GM23338 (cell line): ENCODE measurements at regions not wholly inside any gene's neighbourhood (a gene's known extent, or its start where the extent isn't known, plus 50 kb on each side); places are given as distances from the start of the nearest gene placed in this dataset.

Experiments
- ATAC-seq: fragments of 200-7000 bp; cut with Tn5 transposase; 3 replicates; pipeline ENCODE4 v1.9.1; 2020
- DNase-seq: peaks from one replicate; pipeline ENCODE4 v3.0.0-alpha.2; 2015; ENCODE audit warnings: low spot score
- H2AFZ ChIP-seq: fragments of 200-600 bp; sonication (generic); 2 replicates; pipeline ENCODE4 v1.8.0; 2016; ENCODE audit warnings: antibody characterized with exemption, mild to moderate bottlenecking, moderate library complexity
- H3F3A ChIP-seq: fragments of 200-600 bp; sonication (generic); replicated peaks from 2 replicates; pipeline ENCODE4 v1.8.0; 2017; ENCODE audit warnings: antibody characterized with exemption, mixed run types, low read depth
- H3K27ac ChIP-seq: fragments of 200-600 bp; sonication (generic); 2 replicates; pipeline ENCODE4 v1.6.1; 2016; ENCODE audit warnings: low read depth
- H3K27me3 ChIP-seq: fragments of 200-600 bp; sonication (generic); 2 replicates; pipeline ENCODE4 v1.8.0; 2016; ENCODE audit warnings: mild to moderate bottlenecking, mixed run types, moderate library complexity; ENCODE audit not compliant: insufficient read depth
- H3K36me3 ChIP-seq: fragments of 200-600 bp; sonication (generic); 2 replicates; pipeline ENCODE4 v1.8.0; 2016; ENCODE audit warnings: mild to moderate bottlenecking; ENCODE audit not compliant: insufficient read depth
- H3K4me1 ChIP-seq: fragments of 200-600 bp; sonication (generic); 2 replicates; pipeline ENCODE4 v1.8.0; 2016; ENCODE audit warnings: mild to moderate bottlenecking, moderate library complexity; ENCODE audit not compliant: insufficient read depth
- H3K4me2 ChIP-seq: fragments of 200-600 bp; sonication (generic); 2 replicates; pipeline ENCODE4 v1.7.1; 2017; ENCODE audit warnings: mixed run types
- H3K4me3 ChIP-seq: fragments of 200-600 bp; sonication (generic); 2 replicates; pipeline ENCODE4 v1.6.1; 2016; ENCODE audit warnings: mixed run types
- H3K79me2 ChIP-seq: fragments of 200-600 bp; sonication (generic); replicated peaks from 2 replicates; pipeline ENCODE4 v1.8.0; 2017; ENCODE audit warnings: mild to moderate bottlenecking; ENCODE audit not compliant: insufficient read depth
- H3K9me2 ChIP-seq: fragments of 200-600 bp; sonication (generic); 2 replicates; pipeline ENCODE4 v1.8.0; 2017; ENCODE audit not compliant: insufficient read depth
- H4K20me1 ChIP-seq: fragments of 200-600 bp; sonication (generic); replicated peaks from 2 replicates; pipeline ENCODE4 v1.8.0; 2017; ENCODE audit warnings: mild to moderate bottlenecking; ENCODE audit not compliant: insufficient read depth
- H3K27ac Mint-ChIP-seq: 2 replicates; pipeline ENCODE4 v1.8.0; 2020; ENCODE audit warnings: inconsistent platforms, mild to moderate bottlenecking, moderate library complexity, mixed read lengths
- H3K27me3 Mint-ChIP-seq: 3 replicates; pipeline ENCODE4 v1.8.0; 2022; ENCODE audit warnings: low read depth, mild to moderate bottlenecking, moderate library complexity, mixed read lengths, inconsistent platforms; ENCODE audit not compliant: insufficient read depth, poor library complexity
- H3K36me3 Mint-ChIP-seq: 3 replicates; pipeline ENCODE4 v1.8.0; 2021; ENCODE audit warnings: low read depth, mild to moderate bottlenecking, inconsistent platforms, moderate library complexity, mixed read lengths
- H3K4me1 Mint-ChIP-seq: 3 replicates; pipeline ENCODE4 v1.8.0; 2020; ENCODE audit warnings: mild to moderate bottlenecking, inconsistent platforms, mixed read lengths
- H3K4me3 Mint-ChIP-seq: 3 replicates; pipeline ENCODE4 v1.8.0; 2021; ENCODE audit warnings: moderate library complexity, mild to moderate bottlenecking, inconsistent platforms, mixed read lengths
- H3K9me3 Mint-ChIP-seq: 3 replicates; pipeline ENCODE4 v1.8.0; 2020; ENCODE audit warnings: moderate library complexity, mild to moderate bottlenecking, inconsistent platforms, mixed read lengths
- CREB1 ChIP-seq: fragments of 250-450 bp; sonication (Bioruptor Pico); IDR thresholded peaks from 2 replicates; pipeline ENCODE4 v1.5.0; 2020; ENCODE audit warnings: low read depth, mild to moderate bottlenecking, moderate library complexity
- EZH2 ChIP-seq: fragments of 200-600 bp; sonication (generic); IDR thresholded peaks from one replicate; pipeline ENCODE4 v1.8.0; 2017; ENCODE audit warnings: antibody characterized with exemption, mild to moderate bottlenecking, low read depth; ENCODE audit not compliant: unreplicated experiment
- JUNB ChIP-seq: IDR thresholded peaks from one replicate; pipeline ENCODE4 v1.6.1; 2016; ENCODE audit warnings: antibody characterized with exemption; ENCODE audit not compliant: unreplicated experiment
- TF ChIP-seq, protein P1 (sequence below), 2 experiments: fragments of 200-600 bp in 1 of 2; sonication (generic) in 1 of 2; conservative IDR thresholded peaks; 2 replicates each; pipeline versions ENCODE4 v1.5.1 to v1.6.1; 2016 to 2017; ENCODE audit warnings: antibody characterized with exemption in 2 of 2, low read depth in 2 of 2, mild to moderate bottlenecking in 2 of 2, moderate library complexity in 1 of 2
- TF ChIP-seq, protein P2 (sequence below): fragments of 250-450 bp; sonication (Bioruptor Pico); IDR thresholded peaks from 2 replicates; pipeline ENCODE4 v1.5.0; 2020; ENCODE audit warnings: mild to moderate bottlenecking, moderate library complexity

DNA sequence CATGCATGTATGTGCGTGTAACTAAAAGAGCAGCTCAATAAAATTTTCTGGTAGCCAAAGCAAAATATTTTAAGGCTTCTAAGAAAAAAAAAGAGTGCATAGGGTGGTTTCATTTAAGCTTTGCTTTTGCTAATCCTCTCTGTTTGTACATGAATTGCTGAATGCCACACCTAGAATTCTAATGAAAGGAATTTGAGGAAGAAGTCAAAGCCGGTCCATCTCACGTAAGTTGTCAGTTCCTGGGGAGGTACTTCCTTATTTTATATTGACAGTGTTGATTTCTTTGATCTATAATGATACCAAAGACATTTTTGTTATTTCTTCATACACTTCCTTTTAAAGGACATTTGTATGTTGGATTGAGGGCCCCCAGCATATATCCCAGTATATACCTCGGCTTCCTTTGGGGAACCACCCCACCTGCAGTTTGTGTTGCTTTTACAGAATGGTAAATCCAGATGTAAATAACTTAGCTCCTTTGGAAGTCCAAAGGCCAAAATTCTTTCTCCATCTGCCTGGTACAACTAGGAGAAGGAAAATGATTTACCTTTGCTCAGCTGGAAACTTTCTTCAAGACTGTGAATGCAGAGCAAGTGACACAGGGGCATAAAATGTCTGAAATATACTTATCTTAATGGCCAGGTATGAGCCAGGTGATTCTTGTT, 420.9 kb upstream of the ATP2B1 start:
- Histone ChIP-seq H3K4me1 (no peaks in the 10 kb centered on the region), H3F3A (no peaks in the 10 kb centered on the region), H3K36me3 (no peaks in the 10 kb centered on the region), H3K27ac (no peak overlapping the region), H3K27me3 (no peaks in the 10 kb centered on the region), H2AFZ (no peak overlapping the region), H3K9me2 (no peaks in the 10 kb centered on the region), H4K20me1 (no peaks in the 10 kb centered on the region), H3K79me2 (no peaks in the 10 kb centered on the region), H3K4me2 (no peak overlapping the region), H3K4me3 (no peak overlapping the region)
- Mint-ChIP-seq H3K27me3 (no peaks in the 10 kb centered on the region), H3K9me3 (no peaks in the 10 kb centered on the region), H3K27ac (no peak overlapping the region), H3K4me1 (no peaks in the 10 kb centered on the region; the same call in 2 of the 3 replicates), H3K4me3 (no peak overlapping the region), H3K36me3 (no peaks in the 10 kb centered on the region)
- TF ChIP-seq, protein P1, sequence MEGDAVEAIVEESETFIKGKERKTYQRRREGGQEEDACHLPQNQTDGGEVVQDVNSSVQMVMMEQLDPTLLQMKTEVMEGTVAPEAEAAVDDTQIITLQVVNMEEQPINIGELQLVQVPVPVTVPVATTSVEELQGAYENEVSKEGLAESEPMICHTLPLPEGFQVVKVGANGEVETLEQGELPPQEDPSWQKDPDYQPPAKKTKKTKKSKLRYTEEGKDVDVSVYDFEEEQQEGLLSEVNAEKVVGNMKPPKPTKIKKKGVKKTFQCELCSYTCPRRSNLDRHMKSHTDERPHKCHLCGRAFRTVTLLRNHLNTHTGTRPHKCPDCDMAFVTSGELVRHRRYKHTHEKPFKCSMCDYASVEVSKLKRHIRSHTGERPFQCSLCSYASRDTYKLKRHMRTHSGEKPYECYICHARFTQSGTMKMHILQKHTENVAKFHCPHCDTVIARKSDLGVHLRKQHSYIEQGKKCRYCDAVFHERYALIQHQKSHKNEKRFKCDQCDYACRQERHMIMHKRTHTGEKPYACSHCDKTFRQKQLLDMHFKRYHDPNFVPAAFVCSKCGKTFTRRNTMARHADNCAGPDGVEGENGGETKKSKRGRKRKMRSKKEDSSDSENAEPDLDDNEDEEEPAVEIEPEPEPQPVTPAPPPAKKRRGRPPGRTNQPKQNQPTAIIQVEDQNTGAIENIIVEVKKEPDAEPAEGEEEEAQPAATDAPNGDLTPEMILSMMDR (conservative IDR thresholded peaks at IDR 0.05; ENCODE audit: low read depth in 2 of 2), result no peak
- TF ChIP-seq CREB1 (CRISPR knock-in tag) (no peak), EZH2 (no peak), JUNB (no peak)
- TF ChIP-seq, protein P2, sequence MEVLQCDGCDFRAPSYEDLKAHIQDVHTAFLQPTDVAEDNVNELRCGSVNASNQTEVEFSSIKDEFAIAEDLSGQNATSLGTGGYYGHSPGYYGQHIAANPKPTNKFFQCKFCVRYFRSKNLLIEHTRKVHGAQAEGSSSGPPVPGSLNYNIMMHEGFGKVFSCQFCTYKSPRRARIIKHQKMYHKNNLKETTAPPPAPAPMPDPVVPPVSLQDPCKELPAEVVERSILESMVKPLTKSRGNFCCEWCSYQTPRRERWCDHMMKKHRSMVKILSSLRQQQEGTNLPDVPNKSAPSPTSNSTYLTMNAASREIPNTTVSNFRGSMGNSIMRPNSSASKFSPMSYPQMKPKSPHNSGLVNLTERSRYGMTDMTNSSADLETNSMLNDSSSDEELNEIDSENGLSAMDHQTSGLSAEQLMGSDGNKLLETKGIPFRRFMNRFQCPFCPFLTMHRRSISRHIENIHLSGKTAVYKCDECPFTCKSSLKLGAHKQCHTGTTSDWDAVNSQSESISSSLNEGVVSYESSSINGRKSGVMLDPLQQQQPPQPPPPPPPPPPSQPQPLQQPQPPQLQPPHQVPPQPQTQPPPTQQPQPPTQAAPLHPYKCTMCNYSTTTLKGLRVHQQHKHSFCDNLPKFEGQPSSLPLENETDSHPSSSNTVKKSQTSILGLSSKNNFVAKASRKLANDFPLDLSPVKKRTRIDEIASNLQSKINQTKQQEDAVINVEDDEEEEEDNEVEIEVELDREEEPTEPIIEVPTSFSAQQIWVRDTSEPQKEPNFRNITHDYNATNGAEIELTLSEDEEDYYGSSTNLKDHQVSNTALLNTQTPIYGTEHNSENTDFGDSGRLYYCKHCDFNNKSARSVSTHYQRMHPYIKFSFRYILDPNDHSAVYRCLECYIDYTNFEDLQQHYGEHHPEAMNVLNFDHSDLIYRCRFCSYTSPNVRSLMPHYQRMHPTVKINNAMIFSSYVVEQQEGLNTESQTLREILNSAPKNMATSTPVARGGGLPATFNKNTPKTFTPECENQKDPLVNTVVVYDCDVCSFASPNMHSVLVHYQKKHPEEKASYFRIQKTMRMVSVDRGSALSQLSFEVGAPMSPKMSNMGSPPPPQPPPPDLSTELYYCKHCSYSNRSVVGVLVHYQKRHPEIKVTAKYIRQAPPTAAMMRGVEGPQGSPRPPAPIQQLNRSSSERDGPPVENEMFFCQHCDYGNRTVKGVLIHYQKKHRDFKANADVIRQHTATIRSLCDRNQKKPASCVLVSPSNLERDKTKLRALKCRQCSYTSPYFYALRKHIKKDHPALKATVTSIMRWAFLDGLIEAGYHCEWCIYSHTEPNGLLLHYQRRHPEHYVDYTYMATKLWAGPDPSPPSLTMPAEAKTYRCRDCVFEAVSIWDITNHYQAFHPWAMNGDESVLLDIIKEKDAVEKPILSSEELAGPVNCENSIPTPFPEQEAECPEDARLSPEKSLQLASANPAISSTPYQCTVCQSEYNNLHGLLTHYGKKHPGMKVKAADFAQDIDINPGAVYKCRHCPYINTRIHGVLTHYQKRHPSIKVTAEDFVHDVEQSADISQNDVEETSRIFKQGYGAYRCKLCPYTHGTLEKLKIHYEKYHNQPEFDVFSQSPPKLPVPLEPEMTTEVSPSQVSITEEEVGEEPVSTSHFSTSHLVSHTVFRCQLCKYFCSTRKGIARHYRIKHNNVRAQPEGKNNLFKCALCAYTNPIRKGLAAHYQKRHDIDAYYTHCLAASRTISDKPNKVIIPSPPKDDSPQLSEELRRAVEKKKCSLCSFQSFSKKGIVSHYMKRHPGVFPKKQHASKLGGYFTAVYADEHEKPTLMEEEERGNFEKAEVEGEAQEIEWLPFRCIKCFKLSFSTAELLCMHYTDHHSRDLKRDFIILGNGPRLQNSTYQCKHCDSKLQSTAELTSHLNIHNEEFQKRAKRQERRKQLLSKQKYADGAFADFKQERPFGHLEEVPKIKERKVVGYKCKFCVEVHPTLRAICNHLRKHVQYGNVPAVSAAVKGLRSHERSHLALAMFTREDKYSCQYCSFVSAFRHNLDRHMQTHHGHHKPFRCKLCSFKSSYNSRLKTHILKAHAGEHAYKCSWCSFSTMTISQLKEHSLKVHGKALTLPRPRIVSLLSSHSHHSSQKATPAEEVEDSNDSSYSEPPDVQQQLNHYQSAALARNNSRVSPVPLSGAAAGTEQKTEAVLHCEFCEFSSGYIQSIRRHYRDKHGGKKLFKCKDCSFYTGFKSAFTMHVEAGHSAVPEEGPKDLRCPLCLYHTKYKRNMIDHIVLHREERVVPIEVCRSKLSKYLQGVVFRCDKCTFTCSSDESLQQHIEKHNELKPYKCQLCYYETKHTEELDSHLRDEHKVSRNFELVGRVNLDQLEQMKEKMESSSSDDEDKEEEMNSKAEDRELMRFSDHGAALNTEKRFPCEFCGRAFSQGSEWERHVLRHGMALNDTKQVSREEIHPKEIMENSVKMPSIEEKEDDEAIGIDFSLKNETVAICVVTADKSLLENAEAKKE, result no peak
- ATAC-seq (no peak), DNase-seq (no peak)
